Adrenal gland (tissue), 5 donors: ENCODE measurements at regions not wholly inside any gene's neighbourhood (a gene's known extent, or its start where the extent isn't known, plus 50 kb on each side); places are given as distances from the start of the nearest gene placed in this dataset.

ENCODE experiments used
- POLR2A ChIP-seq, 2 donors: fragments of 450-650 bp; IDR thresholded peaks; one replicate each; pipeline ENCODE4 v1.6.1; 2017; ENCODE audit warnings: antibody characterized with exemption in 2 of 2, mild to moderate bottlenecking in 2 of 2, moderate library complexity in 1 of 2
- TF ChIP-seq, protein P1 (sequence below), 6 experiments: fragments of 450-650 bp in 4 of 6; fragments of 200-600 bp in 2 of 6; sonication (generic) in 1 of 6; IDR thresholded peaks; 1 replicate in 5 of 6; 2 replicates in 1 of 6; pipeline versions ENCODE4 v1.5.1 to v1.8.0; 2016 to 2021; ENCODE audit warnings: antibody characterized with exemption in 6 of 6, mild to moderate bottlenecking in 2 of 6, moderate library complexity in 1 of 6
- donor health status: DM: no; HTN: no; CAD: no.

GRCh38 chr10:20635570-20635969 lies 261.5 kb downstream of the NEBL start:
- TF ChIP-seq, protein P1, sequence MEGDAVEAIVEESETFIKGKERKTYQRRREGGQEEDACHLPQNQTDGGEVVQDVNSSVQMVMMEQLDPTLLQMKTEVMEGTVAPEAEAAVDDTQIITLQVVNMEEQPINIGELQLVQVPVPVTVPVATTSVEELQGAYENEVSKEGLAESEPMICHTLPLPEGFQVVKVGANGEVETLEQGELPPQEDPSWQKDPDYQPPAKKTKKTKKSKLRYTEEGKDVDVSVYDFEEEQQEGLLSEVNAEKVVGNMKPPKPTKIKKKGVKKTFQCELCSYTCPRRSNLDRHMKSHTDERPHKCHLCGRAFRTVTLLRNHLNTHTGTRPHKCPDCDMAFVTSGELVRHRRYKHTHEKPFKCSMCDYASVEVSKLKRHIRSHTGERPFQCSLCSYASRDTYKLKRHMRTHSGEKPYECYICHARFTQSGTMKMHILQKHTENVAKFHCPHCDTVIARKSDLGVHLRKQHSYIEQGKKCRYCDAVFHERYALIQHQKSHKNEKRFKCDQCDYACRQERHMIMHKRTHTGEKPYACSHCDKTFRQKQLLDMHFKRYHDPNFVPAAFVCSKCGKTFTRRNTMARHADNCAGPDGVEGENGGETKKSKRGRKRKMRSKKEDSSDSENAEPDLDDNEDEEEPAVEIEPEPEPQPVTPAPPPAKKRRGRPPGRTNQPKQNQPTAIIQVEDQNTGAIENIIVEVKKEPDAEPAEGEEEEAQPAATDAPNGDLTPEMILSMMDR (IDR thresholded peaks at IDR 0.05) = no peak
- no peak for TF ChIP-seq POLR2A (IDR thresholded peaks at IDR 0.05)
